ENCODE measurements at regions not wholly inside any gene's neighbourhood (a gene's known extent, or its start where the extent isn't known, plus 50 kb on each side); places are given as distances from the start of the nearest gene placed in this dataset.

DNA sequence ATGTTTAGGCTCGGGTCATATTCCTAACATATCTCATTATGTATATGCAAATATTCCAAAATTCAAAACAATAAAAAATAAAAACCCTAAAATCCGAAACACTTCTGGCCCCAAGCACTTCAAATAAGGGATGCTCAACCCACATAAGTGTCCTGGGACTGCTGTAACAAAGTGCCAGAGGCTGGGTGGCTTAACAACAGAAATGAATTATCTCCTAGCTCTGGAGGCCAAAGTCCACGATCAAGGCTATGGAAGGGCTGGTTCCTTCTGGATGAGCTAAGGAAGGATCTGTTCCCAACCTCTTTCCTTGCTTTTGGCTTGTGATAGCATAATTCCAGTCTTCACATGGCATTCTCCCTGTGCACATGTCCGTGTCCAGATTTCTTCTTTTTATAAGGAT lies 181.6 kb upstream of the NFE2L3 start:
- TF ChIP-seq, protein P1, sequence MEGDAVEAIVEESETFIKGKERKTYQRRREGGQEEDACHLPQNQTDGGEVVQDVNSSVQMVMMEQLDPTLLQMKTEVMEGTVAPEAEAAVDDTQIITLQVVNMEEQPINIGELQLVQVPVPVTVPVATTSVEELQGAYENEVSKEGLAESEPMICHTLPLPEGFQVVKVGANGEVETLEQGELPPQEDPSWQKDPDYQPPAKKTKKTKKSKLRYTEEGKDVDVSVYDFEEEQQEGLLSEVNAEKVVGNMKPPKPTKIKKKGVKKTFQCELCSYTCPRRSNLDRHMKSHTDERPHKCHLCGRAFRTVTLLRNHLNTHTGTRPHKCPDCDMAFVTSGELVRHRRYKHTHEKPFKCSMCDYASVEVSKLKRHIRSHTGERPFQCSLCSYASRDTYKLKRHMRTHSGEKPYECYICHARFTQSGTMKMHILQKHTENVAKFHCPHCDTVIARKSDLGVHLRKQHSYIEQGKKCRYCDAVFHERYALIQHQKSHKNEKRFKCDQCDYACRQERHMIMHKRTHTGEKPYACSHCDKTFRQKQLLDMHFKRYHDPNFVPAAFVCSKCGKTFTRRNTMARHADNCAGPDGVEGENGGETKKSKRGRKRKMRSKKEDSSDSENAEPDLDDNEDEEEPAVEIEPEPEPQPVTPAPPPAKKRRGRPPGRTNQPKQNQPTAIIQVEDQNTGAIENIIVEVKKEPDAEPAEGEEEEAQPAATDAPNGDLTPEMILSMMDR (IDR thresholded peaks at IDR 0.05; ENCODE audit: low read depth, low read length, missing control alignments): no peak
- DNase-seq: no peak
- in situ Hi-C loops (cut with HindIII; ENCODE audit: low pct_ligation_motif_present, low sequenced_read_pairs): no loop called here
- H3K36me3 ChIP-seq (replicated peaks): no peaks in the 10 kb centered on the region
- H3K27me3 ChIP-seq (replicated peaks): no peaks in the 10 kb centered on the region
- H3K27ac ChIP-seq: no peak overlapping the region
- no peak overlapping the region for H3K4me3 ChIP-seq (ENCODE audit: low read depth, low read length)

DNA sequence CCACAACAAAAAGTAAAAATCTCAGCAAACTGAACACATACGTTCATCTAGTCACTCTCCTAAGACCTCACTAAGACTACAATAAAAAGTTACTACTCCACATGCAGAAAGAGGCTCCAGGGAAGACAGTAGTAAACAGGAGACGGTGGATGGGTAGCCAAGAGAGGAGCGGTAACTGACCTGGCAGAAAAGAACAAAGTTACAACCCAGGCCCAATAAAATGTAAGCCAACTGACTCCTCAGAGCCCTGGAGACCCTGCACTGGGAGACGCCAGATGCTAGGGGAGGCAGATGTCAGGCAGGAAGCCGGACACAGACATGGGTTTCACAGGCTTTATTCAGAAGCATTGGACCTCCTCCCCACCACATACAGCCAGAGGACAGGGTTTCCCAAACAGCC lies 181.1 kb upstream of the NFE2L3 start:
- in situ Hi-C loops (cut with HindIII; ENCODE audit: low pct_ligation_motif_present, low sequenced_read_pairs): no loop called here
- no peak overlapping the region for H3K27ac ChIP-seq
- H3K4me3 ChIP-seq (ENCODE audit: low read depth, low read length): no peak overlapping the region
- H3K27me3 ChIP-seq (replicated peaks): no peaks in the 10 kb centered on the region
- TF ChIP-seq, protein P1 (IDR thresholded peaks at IDR 0.05; ENCODE audit: low read depth, low read length, missing control alignments): no peak
- DNase-seq: no peak
- H3K36me3 ChIP-seq (replicated peaks): no peaks in the 10 kb centered on the region

- no peak for DNase-seq
- Histone ChIP-seq H3K36me3 (replicated peaks) (no peaks in the 10 kb centered on the region), H3K27ac (no peak overlapping the region), H3K4me3 (ENCODE audit: low read depth, low read length) (no peak overlapping the region), H3K27me3 (replicated peaks) (no peaks in the 10 kb centered on the region)
- TF ChIP-seq, protein P1 (IDR thresholded peaks at IDR 0.05; ENCODE audit: low read depth, low read length, missing control alignments): no peak
- in situ Hi-C loops (cut with HindIII; ENCODE audit: low pct_ligation_motif_present, low sequenced_read_pairs): no loop called here
Measured at GRCh38 chr7:25976630-25977029, 175.4 kb upstream of the NFE2L3 start.

DNA sequence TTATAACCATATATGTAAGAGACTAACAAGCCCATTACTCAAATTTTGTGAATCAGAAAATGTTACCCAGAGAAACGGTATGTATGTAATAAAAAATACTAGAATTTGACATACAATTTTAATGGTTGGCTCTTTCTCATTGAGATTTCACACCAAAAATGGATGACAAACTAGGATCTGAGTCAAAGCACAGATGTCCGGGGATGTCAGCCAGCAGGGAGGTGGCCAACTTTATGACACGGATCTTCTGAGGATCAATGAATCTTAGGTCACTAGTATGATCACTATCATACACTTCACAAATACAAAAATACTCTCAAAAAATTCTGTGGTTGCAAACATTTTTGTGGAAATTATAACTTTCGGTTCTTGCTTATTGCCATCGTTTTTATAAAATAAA lies 173.5 kb upstream of the NFE2L3 start:
- Histone ChIP-seq H3K36me3 (replicated peaks) (no peaks in the 10 kb centered on the region), H3K4me3 (ENCODE audit: low read depth, low read length) (no peak overlapping the region), H3K27ac (no peak overlapping the region), H3K27me3 (replicated peaks) (no peaks in the 10 kb centered on the region)
- TF ChIP-seq, protein P1 (IDR thresholded peaks at IDR 0.05; ENCODE audit: low read depth, low read length, missing control alignments): no peak
- in situ Hi-C loops (cut with HindIII; ENCODE audit: low pct_ligation_motif_present, low sequenced_read_pairs): no loop called here
- no peak for DNase-seq

DNA sequence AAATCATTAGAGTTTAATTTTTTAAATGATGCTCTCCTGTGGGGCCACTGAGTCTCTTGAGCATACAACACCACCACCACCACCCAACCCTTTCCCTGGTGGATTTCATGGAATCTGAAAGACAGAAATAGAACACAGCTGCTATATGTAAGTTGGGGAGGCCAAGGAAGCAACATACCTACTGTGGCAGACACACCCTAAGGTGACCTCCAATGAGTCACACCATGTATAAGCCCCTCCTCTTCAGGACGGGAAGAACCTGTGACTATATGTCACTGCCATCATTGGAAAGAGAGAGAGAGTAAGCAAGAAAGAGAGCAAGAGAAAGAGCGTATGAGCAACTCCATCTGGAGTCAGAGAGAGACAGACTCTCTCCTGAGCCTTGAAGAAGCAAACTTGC lies 172.4 kb upstream of the NFE2L3 start:
- H3K4me3 ChIP-seq (ENCODE audit: low read depth, low read length): no peak overlapping the region
- H3K27me3 ChIP-seq (replicated peaks): no peaks in the 10 kb centered on the region
- no peak overlapping the region for H3K27ac ChIP-seq
- TF ChIP-seq, protein P1 (IDR thresholded peaks at IDR 0.05; ENCODE audit: low read depth, low read length, missing control alignments): no peak
- no peaks in the 10 kb centered on the region for H3K36me3 ChIP-seq (replicated peaks)
- in situ Hi-C loops (cut with HindIII; ENCODE audit: low pct_ligation_motif_present, low sequenced_read_pairs): no loop called here
- DNase-seq: no peak

DNA sequence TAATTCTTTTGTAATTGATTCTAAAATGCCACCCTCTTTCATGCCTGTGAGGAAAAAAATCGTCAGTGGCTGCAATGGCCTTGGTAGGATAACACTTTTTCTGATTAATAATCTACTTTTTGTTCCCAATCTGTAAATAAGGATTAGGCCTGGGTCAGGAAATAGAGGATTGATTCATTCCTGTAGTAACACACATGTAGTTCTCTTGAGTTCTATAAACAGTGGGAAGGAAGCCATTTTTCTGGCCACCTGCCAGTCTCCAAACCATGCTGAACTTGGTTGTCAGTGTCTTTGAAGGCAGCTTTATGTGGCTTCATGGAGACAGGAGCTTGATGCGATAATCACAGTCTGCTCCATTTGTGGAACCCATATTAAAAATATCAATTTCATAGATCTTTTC lies 169.3 kb upstream of the NFE2L3 start:
- Histone ChIP-seq H3K4me3 (ENCODE audit: low read depth, low read length) (no peak overlapping the region), H3K27ac (no peak overlapping the region), H3K36me3 (replicated peaks) (no peaks in the 10 kb centered on the region), H3K27me3 (replicated peaks) (no peaks in the 10 kb centered on the region)
- in situ Hi-C loops (cut with HindIII; ENCODE audit: low pct_ligation_motif_present, low sequenced_read_pairs): no loop called here
- DNase-seq: no peak
- TF ChIP-seq, protein P1 (IDR thresholded peaks at IDR 0.05; ENCODE audit: low read depth, low read length, missing control alignments): no peak

All from brain microvascular endothelial cell (primary cell).